DMS153 (cell line): ENCODE measurements at regions not wholly inside any gene's neighbourhood (a gene's known extent, or its start where the extent isn't known, plus 50 kb on each side); places are given as distances from the start of the nearest gene placed in this dataset.
"Not testable (repeated sequence)": the region's sequence is repeated elsewhere in the genome, so short reads cannot be mapped to it uniquely, and the experiment has no call there.

ENCODE experiments used
- DNase-seq: peaks from one replicate; lab custom pipeline; 2025; lab: John Stamatoyannopoulos, UW

GRCh38 chr7:149604521-149604920 is 106.9 kb upstream of the ZNF746 start:
- no peak for DNase-seq

GRCh38 chr7:149600669-149601330 is 103.2 kb upstream of the ZNF746 start:
- not testable (repeated sequence) for DNase-seq

GRCh38 chr7:149599636-149600206 is 102.1 kb upstream of the ZNF746 start:
- no peak for DNase-seq

DNA sequence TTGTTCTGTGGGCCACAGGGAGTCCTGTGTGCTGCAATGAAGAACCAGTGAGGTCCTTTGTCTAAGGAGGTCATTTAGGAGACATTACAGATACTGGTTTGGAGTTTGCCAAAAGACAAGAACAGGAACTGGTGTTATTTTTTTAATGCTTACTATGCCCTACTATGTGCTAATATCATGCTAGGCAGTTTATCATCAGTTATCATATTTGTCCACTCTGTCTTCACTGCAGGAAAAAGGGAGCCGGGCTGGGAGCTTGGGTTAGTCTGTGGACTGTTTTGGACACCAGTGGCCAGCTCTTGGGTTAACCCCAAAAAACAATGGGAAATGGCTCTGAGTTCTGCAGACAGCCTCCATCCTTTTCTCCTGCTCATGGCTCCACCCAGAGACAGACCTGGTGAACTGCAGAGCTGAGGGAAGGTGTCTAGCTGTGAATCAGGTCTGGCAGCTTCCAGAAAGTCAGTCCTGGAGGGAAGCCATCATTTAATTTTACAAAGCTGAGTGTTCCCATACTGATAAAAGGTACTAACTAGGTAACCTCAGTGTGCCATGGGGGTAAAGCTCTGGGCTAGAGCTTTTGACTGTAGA is 101.2 kb upstream of the ZNF746 start:
- DNase-seq = no peak

GRCh38 chr7:149597789-149598188 is 100.2 kb upstream of the ZNF746 start:
- not testable (repeated sequence) for DNase-seq

- no peak for DNase-seq
Observed at GRCh38 chr7:149595541-149595940, 97.9 kb upstream of the ZNF746 start.

GRCh38 chr7:149595078-149595477 is 97.5 kb upstream of the ZNF746 start:
- DNase-seq = no peak

DNA sequence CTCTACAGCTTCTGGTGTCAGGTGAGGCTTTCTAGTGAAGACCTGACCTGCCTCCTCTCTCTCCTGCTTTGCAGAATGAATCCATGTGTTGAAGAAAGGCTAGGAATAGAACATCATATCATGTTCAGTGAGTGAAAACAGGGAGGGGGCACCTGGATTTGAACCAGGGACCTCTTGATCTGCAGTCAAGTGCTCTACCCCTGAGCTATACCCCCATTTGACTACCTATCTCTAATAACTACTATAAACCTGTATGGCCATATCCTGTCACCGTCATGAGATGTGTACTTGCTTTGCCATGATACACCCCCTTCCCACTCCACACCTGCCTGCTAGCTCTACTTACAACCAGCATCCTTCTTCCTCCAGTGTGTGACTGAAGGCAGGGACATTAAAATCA is 91.3 kb upstream of the ZNF746 start:
- no peak for DNase-seq

DNA sequence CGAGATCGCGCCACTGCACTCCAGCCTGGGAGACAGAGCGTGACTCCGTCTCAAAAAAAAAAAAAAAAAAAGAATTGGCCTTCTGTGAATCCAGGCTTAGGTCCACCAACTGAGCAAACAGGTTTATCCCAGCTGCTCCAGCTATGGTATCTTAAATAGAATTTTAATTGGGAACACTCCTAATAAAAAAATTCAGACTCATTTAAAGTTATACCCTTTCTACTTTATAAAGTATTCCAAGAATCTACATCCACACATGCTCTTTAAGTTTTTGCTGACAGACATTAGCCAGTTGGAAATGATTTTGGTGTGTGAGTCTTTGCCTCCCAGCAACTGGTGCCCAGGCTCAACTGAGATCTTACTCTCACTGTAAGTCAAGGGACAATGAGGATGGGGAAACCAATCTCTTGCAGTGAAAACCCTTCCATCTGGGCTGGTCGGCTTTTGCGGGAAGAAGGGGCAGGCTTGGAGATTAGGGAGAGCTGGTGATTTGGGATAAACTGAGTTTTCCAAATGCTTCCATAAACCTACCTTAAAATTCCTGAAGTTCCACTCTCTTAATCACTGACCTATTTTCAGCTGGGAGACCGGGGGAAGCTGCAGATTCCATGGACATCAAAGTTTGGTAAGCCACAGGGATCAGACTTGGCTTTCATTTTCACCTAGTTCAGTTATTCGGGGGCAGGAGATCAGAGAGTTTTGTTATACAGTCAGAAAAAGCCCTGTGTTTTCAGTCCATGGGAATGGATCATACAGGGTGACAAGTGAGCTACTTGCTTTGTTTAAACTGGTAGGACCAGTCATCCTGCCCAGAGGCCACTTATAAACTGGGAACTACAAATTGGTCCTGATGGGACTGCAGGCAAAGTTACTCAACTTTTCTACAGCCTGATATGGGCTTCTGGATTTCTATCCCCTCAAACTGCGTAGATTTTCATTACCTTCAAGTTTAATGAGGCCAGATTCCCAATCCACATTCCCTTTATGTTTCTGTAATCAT is 89.3 kb upstream of the ZNF746 start:
- no peak for DNase-seq

GRCh38 chr7:149584530-149584929 is 86.9 kb upstream of the ZNF746 start:
- DNase-seq = no peak

- no peak for DNase-seq
Observed at GRCh38 chr7:149584009-149584408, 86.4 kb upstream of the ZNF746 start.

DNA sequence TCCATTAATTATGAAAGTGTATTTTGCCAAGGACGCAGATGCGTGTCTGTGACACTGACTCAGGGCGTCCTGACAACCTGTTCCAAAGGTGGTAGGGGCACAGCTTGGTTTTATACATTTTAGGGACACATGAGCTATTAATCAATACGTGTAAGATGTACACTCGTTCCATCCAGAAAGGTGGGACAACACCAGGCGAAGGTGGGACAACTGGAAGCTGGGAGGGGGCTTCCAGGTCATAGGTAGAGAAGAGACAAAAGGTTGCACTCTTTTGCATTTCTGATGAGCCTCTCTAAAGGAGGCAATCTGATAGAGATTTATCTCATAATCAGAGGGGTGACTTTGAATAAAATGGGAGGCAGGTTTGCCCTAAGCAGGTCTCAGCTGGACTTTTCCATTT is 82.7 kb upstream of the ZNF746 start:
- DNase-seq = no peak

DNA sequence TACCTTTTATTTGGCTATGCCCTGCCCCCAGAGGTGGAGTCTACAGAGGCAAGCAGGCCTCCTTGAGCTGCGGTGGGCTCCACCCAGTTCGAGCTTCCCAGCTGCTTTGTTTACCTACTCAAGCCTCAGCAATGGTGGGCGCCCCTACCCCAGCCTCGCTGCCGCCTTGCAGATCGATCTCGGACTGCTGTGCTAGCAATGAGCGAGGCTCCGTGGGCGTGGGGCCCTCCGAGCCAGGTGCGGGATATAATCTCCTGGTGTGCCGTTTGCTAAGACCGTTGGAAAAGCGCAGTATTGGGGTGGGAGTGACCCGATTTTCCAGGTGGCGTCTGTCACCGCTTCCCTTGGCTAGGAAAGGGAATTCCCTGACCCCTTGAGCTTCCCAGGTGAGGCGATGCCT is 81.8 kb upstream of the ZNF746 start:
- not testable (repeated sequence) for DNase-seq

DNA sequence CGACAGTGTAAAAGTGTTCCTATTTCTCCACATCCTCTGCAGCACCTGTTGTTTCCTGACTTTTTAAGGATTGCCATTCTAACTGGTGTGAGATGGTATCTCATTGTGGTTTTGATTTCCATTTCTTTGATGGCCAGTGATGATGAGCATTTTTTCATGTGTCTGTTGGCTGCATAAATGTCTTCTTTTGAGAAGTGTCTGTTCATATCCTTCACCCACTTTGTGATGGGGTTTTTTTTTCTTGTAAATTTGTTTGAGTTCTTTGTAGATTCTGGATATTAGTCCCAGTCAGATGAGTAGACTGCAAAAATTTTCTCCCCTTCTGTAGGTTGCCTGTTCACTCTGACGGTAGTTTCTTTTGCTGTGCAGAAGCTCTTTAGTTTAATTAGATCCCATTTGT is 76.8 kb upstream of the ZNF746 start:
- not testable (repeated sequence) for DNase-seq

DNA sequence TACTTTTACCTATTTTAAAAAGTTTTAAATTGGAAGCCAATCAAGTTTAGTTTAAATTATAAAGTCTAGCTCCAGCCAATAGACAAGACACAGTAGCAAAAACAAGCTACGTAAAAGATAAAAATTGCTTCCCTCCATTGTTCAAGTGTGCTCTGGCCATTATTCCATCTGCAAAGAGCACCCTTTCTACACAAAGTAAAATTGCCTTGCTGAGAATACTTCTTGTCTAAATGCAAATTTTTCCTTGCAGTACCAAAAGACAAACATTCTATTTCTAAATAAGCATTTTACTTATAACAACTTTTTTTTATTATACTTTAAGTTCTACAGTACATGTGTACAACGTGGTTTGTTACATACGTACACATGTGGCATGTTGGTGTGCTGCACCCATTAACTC is 75.9 kb upstream of the ZNF746 start:
- DNase-seq = no peak

- DNase-seq = not testable (repeated sequence)
Observed at GRCh38 chr7:149572920-149573319, 75.3 kb upstream of the ZNF746 start.

DNA sequence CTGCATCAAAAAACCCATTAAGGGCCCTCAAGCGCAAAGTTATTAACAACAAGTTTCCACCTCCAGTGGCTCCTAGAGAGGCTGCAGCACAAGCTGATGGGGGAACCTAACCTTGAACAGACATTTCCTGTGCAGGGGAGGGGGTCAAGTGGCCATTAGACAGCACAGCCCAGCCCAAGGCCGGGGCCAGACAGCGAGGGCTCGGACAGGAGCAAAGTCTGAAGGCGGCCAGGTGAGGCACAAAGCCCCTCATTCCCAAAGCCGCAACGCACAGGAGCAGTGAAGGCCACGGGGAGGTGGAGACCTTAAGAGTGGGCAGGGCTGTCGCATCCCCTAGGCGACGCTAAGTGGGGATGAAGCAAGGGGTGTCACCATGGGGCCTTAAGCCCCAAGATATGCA is 73.2 kb upstream of the ZNF746 start:
- DNase-seq = no peak

DNA sequence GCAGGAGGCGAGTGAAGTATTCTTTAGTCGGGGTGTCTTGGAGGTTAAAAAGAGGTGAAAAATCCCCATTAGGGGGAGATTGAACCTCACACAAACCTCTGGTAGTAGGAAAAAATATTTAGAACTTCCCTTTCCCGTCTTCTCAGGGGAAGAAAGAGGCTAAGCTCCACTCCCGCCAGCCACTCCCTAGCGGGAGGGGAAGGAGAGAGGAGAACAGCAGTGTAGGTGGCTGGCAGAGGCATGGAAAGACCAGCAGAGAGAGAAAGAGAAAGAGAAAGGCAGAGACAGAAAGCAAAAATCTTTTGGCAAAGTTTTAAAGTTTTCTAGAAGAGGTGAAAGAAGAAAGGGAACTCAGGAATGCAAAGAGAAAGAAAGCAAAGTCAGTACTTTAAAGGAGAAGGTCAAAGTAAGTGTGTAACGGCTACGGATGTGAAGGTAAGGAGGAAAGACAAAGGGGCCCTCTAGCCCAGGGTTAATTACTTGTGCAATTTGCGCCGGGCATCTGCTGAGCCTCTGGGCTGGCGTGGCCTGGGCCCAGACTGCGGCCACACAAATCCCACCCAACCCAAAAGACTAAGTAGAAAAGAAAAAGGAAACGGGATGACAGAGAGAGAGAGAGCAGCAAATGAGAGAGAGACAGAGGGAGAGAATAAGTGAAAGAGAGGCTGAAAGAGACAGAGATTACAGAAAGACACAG is 72.3 kb upstream of the ZNF746 start:
- DNase-seq = no peak

- DNase-seq = no peak
Observed at GRCh38 chr7:149569025-149569725, 71.6 kb upstream of the ZNF746 start.

- DNase-seq = no peak
Observed at GRCh38 chr7:149568218-149568617, 70.6 kb upstream of the ZNF746 start.

DNA sequence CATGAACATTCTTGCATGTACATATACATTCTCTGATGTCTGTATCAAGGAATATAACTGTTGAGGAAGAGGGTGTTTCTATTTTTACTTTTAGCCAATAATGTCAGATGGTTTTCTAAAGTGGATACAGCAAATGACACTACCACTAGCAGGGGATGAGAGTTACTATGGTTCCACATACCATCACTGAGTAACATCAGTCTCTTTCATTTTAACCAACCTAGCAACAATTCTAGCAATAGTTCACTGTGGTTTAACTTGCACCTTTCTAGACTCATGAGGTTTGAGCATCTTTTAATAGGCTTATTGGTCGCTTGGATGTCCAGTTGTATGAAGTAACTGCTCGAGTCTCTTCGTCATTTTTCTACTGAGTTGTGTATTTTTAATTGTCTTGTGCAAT is 68.5 kb upstream of the ZNF746 start:
- no peak for DNase-seq

DNA sequence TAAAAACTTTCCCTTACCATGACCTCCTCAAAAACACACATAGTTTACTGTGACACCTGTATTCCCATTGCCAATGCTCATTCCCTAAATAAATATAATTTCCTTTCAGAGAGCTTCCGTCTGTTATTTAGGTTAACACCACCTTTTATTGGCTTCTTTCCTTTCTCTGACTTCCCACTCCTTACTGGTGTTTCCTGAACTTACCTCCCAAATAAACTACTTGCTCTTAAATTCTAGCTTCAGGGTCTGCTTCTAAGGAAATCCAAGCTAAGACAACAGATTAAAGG is 67.4 kb upstream of the ZNF746 start:
- DNase-seq = no peak
